H1 (cell line): ENCODE measurements at regions not wholly inside any gene's neighbourhood (a gene's known extent, or its start where the extent isn't known, plus 50 kb on each side); places are given as distances from the start of the nearest gene placed in this dataset.

Experiments used
- CTCF ChIA-PET: fragments of 300-600 bp; sonication (Branson Sonifier 250); formaldehyde crosslinking; loops from one replicate; lab custom pipeline; 2021; ENCODE audit not compliant: partially characterized antibody; lab: Charles Lee
- POLR2A ChIA-PET: fragments of 300-600 bp; sonication (Branson Sonifier 250); formaldehyde crosslinking; loops from one replicate; lab custom pipeline; 2021; ENCODE audit warnings: inconsistent platforms; ENCODE audit not compliant: partially characterized antibody; lab: Charles Lee
- DNase-seq, 2 experiments: peaks; one replicate each; pipeline versions ENCODE4 v3.0.0 to v3.0.0-alpha.2; 2010 to 2022; ENCODE audit warnings: low spot score in 2 of 2, low read depth in 1 of 2, mixed read lengths in 1 of 2
- FAIRE-seq: peaks from 2 replicates; lab custom pipeline; 2011; peaks lifted over from hg19 to GRCh38; lab: Jason Lieb, UNC
- H2AFZ ChIP-seq: 2 replicates; pipeline ENCODE4 v1.8.1; 2012; ENCODE audit warnings: low read length, inconsistent platforms
- H2AK5ac ChIP-seq: 2 replicates; pipeline ENCODE4 v1.6.1; 2013; ENCODE audit warnings: low read depth, low read length
- H2BK120ac ChIP-seq: replicated peaks from 2 replicates; pipeline ENCODE3; 2013; ENCODE audit warnings: low read depth, low read length, inconsistent platforms
- H2BK12ac ChIP-seq: 2 replicates; pipeline ENCODE4 v1.6.1; 2013; ENCODE audit warnings: low read depth, low read length
- H2BK15ac ChIP-seq: 2 replicates; pipeline ENCODE4 v1.6.1; 2013; ENCODE audit warnings: low read length
- H2BK20ac ChIP-seq: 2 replicates; pipeline ENCODE4 v1.6.1; 2013; ENCODE audit warnings: low read length
- H2BK5ac ChIP-seq: 2 replicates; pipeline ENCODE4 v1.6.1; 2013; ENCODE audit warnings: low read depth, low read length
- H3K14ac ChIP-seq: 2 replicates; pipeline ENCODE4 v1.6.1; 2013; ENCODE audit warnings: inconsistent platforms; ENCODE audit not compliant: insufficient read length
- H3K18ac ChIP-seq: 2 replicates; pipeline ENCODE4 v1.6.1; 2013; ENCODE audit warnings: low read length; ENCODE audit errors: extremely low read depth
- H3K23ac ChIP-seq: 2 replicates; pipeline ENCODE4 v1.6.1; 2013; ENCODE audit warnings: inconsistent platforms; ENCODE audit not compliant: insufficient read length
- H3K23me2 ChIP-seq: 2 replicates; pipeline ENCODE4 v1.6.1; 2013; ENCODE audit warnings: low read depth, low read length
- H3K27ac ChIP-seq: 2 replicates; pipeline ENCODE4 v1.6.1; 2011; ENCODE audit warnings: low read depth, low read length, inconsistent platforms
- H3K27me3 ChIP-seq, 4 experiments: replicated peaks in 1 of 4; 1 replicate in 1 of 4; 2 replicates in 3 of 4; pipeline versions ENCODE4 v1.6.1 to v1.8.1; 2011 to 2013; ENCODE audit warnings: low read length in 3 of 4, mild to moderate bottlenecking in 3 of 4, inconsistent platforms in 2 of 4, mixed read lengths in 2 of 4, moderate library complexity in 1 of 4; ENCODE audit not compliant: control insufficient read depth in 3 of 4, insufficient read depth in 3 of 4; ENCODE audit errors: extremely low read depth in 1 of 4
- H3K36me3 ChIP-seq, 4 experiments: 2 replicates each; pipeline versions ENCODE4 v1.6.1 to v1.8.1; 2011 to 2013; ENCODE audit warnings: mild to moderate bottlenecking in 4 of 4, low read length in 3 of 4, moderate library complexity in 2 of 4, control low read depth in 1 of 4, inconsistent platforms in 1 of 4; ENCODE audit not compliant: insufficient read depth in 4 of 4, control insufficient read depth in 2 of 4
- H3K4ac ChIP-seq: replicated peaks from 2 replicates; pipeline ENCODE3; 2013; ENCODE audit warnings: low read length, low read depth, mixed read lengths, inconsistent platforms; ENCODE audit not compliant: insufficient read length
- H3K4me1 ChIP-seq, 4 experiments: replicated peaks in 1 of 4; 1 replicate in 1 of 4; 2 replicates in 3 of 4; pipeline versions ENCODE4 v1.6.1 to v1.8.1; 2011 to 2013; ENCODE audit warnings: low read length in 3 of 4, inconsistent platforms in 2 of 4, mixed read lengths in 1 of 4; ENCODE audit not compliant: insufficient read depth in 4 of 4, control insufficient read depth in 3 of 4
- H3K4me2 ChIP-seq, 2 experiments: 2 replicates each; pipeline versions ENCODE4 v1.6.1 to v1.8.1; 2011 to 2013; ENCODE audit warnings: low read depth in 2 of 2, low read length in 2 of 2, control low read depth in 1 of 2, inconsistent platforms in 1 of 2, mild to moderate bottlenecking in 1 of 2; ENCODE audit not compliant: insufficient read depth in 1 of 2
- H3K4me3 ChIP-seq, 4 experiments: fragments of 200-600, 300-600 bp in 1 of 4; sonication (generic), shearing (Covaris generic), sonication (Bioruptor Twin) in 1 of 4; 2 replicates each; pipeline versions ENCODE4 v1.5.1 to v1.8.1; 2011 to 2016; ENCODE audit warnings: low read length in 4 of 4, low read depth in 3 of 4, control low read depth in 2 of 4, inconsistent platforms in 2 of 4, mild to moderate bottlenecking in 2 of 4, mixed read lengths in 1 of 4, moderate library complexity in 1 of 4; ENCODE audit not compliant: insufficient read depth in 2 of 4; ENCODE audit errors: extremely low read depth in 1 of 4
- H3K56ac ChIP-seq: replicated peaks from 2 replicates; pipeline ENCODE3; 2013; ENCODE audit warnings: low read depth, mild to moderate bottlenecking, mixed read lengths, low read length, inconsistent platforms; ENCODE audit not compliant: insufficient read length
- H3K79me1 ChIP-seq: 2 replicates; pipeline ENCODE4 v1.6.1; 2013; ENCODE audit warnings: low read depth, low read length, control low read depth
- H3K79me2 ChIP-seq, 2 experiments: 2 replicates each; pipeline versions ENCODE4 v1.6.1 to v1.8.1; 2012 to 2013; ENCODE audit warnings: low read length in 2 of 2, mild to moderate bottlenecking in 2 of 2, inconsistent platforms in 1 of 2; ENCODE audit not compliant: insufficient read depth in 2 of 2, control insufficient read depth in 1 of 2
- H3K9ac ChIP-seq, 4 experiments: replicated peaks in 1 of 4; 1 replicate in 1 of 4; 2 replicates in 3 of 4; pipeline versions ENCODE4 v1.6.1 to v1.8.1; 2011 to 2013; ENCODE audit warnings: low read depth in 3 of 4, low read length in 3 of 4, control low read depth in 2 of 4, mild to moderate bottlenecking in 2 of 4, moderate library complexity in 2 of 4, inconsistent platforms in 1 of 4; ENCODE audit errors: extremely low read depth in 1 of 4
- H3K9me3 ChIP-seq, 2 experiments: 2 replicates each; pipeline versions ENCODE4 v1.6.1 to v1.8.1; 2012 to 2013; ENCODE audit warnings: mild to moderate bottlenecking in 2 of 2, moderate library complexity in 2 of 2, control low read depth in 1 of 2, inconsistent platforms in 1 of 2, low read depth in 1 of 2, low read length in 1 of 2, mixed read lengths in 1 of 2; ENCODE audit not compliant: insufficient read depth in 2 of 2
- H4K20me1 ChIP-seq, 2 experiments: replicated peaks in 1 of 2; 2 replicates each; pipeline versions ENCODE3 to v1.8.1; 2011 to 2013; ENCODE audit warnings: inconsistent platforms in 2 of 2, low read length in 2 of 2, mild to moderate bottlenecking in 1 of 2; ENCODE audit not compliant: insufficient read depth in 2 of 2, control insufficient read depth in 1 of 2
- H4K5ac ChIP-seq: 2 replicates; pipeline ENCODE4 v1.6.1; 2013; ENCODE audit warnings: low read length, low read depth, mixed read lengths, inconsistent platforms; ENCODE audit not compliant: insufficient read length
- H4K8ac ChIP-seq: 2 replicates; pipeline ENCODE4 v1.8.0; 2013; ENCODE audit warnings: mild to moderate bottlenecking, moderate library complexity, low read length, inconsistent platforms; ENCODE audit not compliant: insufficient read depth; ENCODE audit errors: extremely low read depth
- H4K91ac ChIP-seq: replicated peaks from 2 replicates; pipeline ENCODE3; 2013; ENCODE audit warnings: low read length, mixed read lengths, inconsistent platforms; ENCODE audit not compliant: insufficient read length
- CTBP2 ChIP-seq: IDR thresholded peaks from 2 replicates; pipeline ENCODE4 v1.7.0; 2011; ENCODE audit warnings: borderline replicate concordance, mild to moderate bottlenecking, moderate library complexity, mixed read lengths, low read length; ENCODE audit not compliant: insufficient read depth, insufficient read length
- WGBS, 2 experiments: shearing (Covaris generic) in 1 of 2; methylation state at CpG; one replicate each; pipeline versions ENCODE4 v1.1.6 to v1.1.7; 2013 to 2015; ENCODE audit warnings: low lambda C conversion rate in 2 of 2, mixed read lengths in 2 of 2, inconsistent platforms in 1 of 2, low coverage in 1 of 2, missing lambda C conversion rate in 1 of 2; ENCODE audit not compliant: insufficient replicate concordance in 2 of 2, insufficient coverage in 1 of 2, insufficient read length in 1 of 2; ENCODE audit errors: extremely low coverage in 1 of 2, missing lambda C conversion rate in 1 of 2; 5-methylcytosine and 5-hydroxymethylcytosine counted together

GRCh38 chr17:64773386-64773835 lies 111.3 kb upstream of the SMURF2 start:
- no peaks in the 10 kb centered on the region; a peak in 1 of 4 replicates for H3K79me2 ChIP-seq
- TF ChIP-seq CTBP2, result no peak
- H3K79me1 ChIP-seq, result no peaks in the 10 kb centered on the region
- H3K4ac ChIP-seq, result no peak overlapping the region
- POLR2A ChIA-PET, result interaction anchor here (1.2 to 2.1 kb wide), 2 partner anchors 10 to 268 kb away, joined by 3 to 6 read pairs; no protein-coding TSS in a partner anchor
- H3K36me3 ChIP-seq, result peaks cover 0 to 3% (median 0%) of the 10 kb centered on the region in 4 experiments; a peak in 1 of 8 replicates
- H4K8ac ChIP-seq, result no peak overlapping the region
- H3K9me3 ChIP-seq, result no peaks in the 10 kb centered on the region
- H3K23ac ChIP-seq, result no peak overlapping the region
- H3K4me1 ChIP-seq, result peaks cover 2 to 20% (median 6%) of the 10 kb centered on the region in 4 experiments
- H2AK5ac ChIP-seq, result no peak overlapping the region
- H2BK15ac ChIP-seq, result no peak overlapping the region
- H2BK20ac ChIP-seq, result no peak overlapping the region
- no peak for DNase-seq
- H4K5ac ChIP-seq, result no peak overlapping the region
- no peak overlapping the region for H3K27ac ChIP-seq
- H2BK12ac ChIP-seq, result no peak overlapping the region
- no peak overlapping the region for H3K14ac ChIP-seq
- peaks cover 0 to 3% of the 10 kb centered on the region in 2 experiments for H4K20me1 ChIP-seq
- no peak overlapping the region for H4K91ac ChIP-seq
- no peak overlapping the region for H2BK5ac ChIP-seq
- no peak for FAIRE-seq
- H3K4me2 ChIP-seq, result peak overlapping the region; percentile 64 to 72
- no peak overlapping the region for H3K56ac ChIP-seq
- H3K9ac ChIP-seq, result peak overlapping the region in 1 of 4 experiments; percentile 19; a peak in 2 of 7 replicates
- no peak overlapping the region for H2BK120ac ChIP-seq
- 69% methylated on average over 6 of the region's 6 CpGs; no CpG with 5 or more reads in 1 of the 2 experiments for WGBS, 2 experiments
- H3K27me3 ChIP-seq, result peaks cover 12 to 34% (median 30%) of the 10 kb centered on the region in 4 experiments
- no peak overlapping the region for H2AFZ ChIP-seq
- peak overlapping the region; percentile 46 to 69 (median 54) for H3K4me3 ChIP-seq
- H3K23me2 ChIP-seq, result no peaks in the 10 kb centered on the region; the same call in 1 of the 2 replicates
- H3K18ac ChIP-seq, result peak overlapping the region; percentile 60; the same call in 1 of the 2 replicates
- CTCF ChIA-PET, result interaction anchor here (0.9 to 6.2 kb wide), 6 partner anchors 9 to 166 kb away, joined by 3 to 28 read pairs (median 4); no protein-coding TSS in a partner anchor
